GM19452 (cell line): ENCODE measurements at regions not wholly inside any gene's neighbourhood (a gene's known extent, or its start where the extent isn't known, plus 50 kb on each side); places are given as distances from the start of the nearest gene placed in this dataset.

ENCODE experiments used
- ATAC-seq: cut with Tn5 transposase; IDR thresholded peaks from one replicate; pipeline ENCODE4 v1.9.1; 2021; ENCODE audit not compliant: unreplicated experiment

GRCh38 chr9:82679472-82679871 is 383.5 kb downstream of the RASEF start:
- ATAC-seq: no peak

DNA sequence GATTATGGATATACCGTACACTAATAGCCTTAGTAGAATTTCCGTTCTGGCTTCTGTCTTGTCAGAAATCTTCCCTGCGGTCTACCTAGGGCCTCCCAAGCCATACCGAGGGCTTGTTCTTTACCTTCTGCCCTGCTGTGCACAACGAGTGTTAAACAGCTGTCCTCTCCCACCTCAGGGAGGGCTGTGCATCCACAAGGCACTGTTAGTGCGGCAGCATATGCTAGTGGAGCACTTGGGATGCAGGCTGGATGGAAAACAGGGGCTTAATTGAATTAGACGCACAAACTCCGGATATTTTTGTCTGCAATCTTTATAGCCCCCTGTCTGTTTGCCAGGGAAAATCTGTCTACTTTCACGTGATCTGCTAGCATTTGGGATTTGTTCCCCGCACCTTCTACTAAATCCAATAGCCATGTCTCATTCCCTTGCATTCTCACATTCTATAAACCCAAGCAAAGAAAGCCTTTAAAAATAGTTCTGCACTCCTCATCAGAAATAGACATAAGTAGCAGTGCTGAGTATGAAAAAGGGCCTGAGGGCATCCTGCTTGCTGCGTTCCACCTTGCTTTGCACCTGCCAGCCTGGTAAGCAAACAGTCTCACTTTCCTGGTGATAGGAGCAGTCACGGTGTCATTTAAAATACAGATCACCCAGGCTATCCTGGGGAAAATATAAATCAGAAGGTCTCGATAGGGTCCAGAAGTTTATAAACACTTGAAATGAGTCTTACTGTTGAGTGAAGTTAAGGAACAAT is 382.6 kb downstream of the RASEF start:
- ATAC-seq: no peak

- no peak for ATAC-seq
These were observed 381.1 kb downstream of the RASEF start for GRCh38 chr9:82681809-82682208.

DNA sequence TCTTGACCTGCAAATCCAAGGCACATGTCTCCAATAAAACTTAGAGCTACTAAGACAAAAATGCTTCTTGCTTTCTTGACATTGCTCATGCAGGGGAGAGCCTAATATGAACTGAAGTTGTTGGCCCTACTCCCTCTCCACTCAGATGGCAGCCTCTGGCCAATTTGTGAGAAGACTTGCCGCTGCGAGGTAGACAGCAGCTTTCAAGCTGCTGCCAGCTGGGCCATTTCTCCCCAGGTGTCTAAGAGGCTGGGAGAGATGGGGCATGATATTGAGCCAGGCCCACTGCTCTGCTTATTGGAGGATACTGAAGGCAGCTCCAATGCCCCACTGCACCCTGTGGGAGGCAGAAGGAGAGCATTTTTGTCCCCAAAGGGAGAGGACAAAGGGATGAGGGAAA is 380.5 kb downstream of the RASEF start:
- ATAC-seq: no peak

- no peak for ATAC-seq
These were observed 367.2 kb downstream of the RASEF start for GRCh38 chr9:82695704-82696103.

GRCh38 chr9:82706786-82707185 is 356.2 kb downstream of the RASEF start:
- ATAC-seq: no peak

DNA sequence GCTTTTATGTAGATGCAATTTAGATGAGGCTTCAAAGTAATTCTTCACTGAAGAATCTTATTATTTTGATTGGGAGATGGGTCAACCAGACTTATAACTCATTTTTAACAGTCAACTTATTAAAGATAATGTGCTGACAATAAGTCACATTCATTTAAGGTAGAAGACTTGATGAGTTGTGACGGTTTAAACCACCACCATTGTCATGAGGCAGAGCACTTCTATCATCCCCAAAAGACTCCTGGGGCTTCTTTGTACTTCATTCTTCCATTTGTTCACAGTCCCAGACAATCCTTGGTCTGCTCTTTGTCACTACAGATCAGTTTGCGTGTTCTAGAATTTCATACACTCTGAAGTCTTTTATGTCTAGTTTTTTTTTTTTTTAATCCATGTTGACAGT is 346.1 kb downstream of the RASEF start:
- ATAC-seq: no peak

DNA sequence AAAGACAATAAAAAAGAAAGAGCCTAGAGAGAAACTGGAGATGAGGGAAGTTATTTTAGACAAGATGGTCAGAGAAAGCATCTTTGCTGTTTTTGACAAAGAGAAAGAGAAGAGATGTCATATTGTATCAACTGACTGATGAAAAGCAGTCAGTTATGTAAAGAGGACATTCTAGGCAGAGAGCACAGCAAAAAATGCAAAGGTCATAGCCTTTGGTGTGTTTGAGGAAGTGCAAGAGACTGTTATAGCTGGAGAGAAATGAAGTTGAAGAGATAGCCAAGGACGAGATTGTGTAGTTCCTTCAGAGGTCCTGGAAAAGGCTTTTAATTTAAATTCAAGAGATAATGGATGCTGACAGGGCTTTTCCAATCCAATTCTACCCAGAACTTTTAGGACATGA is 342.4 kb downstream of the RASEF start:
- no peak for ATAC-seq

DNA sequence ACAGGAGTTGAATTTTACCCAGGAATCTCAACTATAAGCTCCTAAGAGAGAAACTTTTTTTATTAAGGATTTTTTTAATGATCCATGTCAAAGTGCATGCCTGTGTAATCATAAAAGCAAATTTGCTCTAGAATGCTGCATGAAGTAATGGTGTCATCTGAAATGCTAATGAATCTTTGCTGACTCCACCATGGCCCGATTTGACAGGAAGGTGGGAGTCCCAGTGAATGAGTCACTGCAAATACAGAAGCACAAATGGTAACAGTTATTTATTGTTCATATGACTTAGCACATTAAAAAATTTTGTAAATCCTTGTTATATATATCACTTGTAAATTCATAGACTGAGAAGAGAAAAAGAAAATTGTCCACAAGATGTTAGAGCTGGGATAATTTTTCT is 341.3 kb downstream of the RASEF start:
- no peak for ATAC-seq

GRCh38 chr9:82722051-82722450 is 340.9 kb downstream of the RASEF start:
- ATAC-seq: no peak

- no peak for ATAC-seq
These were observed 340.4 kb downstream of the RASEF start for GRCh38 chr9:82722561-82722960.

DNA sequence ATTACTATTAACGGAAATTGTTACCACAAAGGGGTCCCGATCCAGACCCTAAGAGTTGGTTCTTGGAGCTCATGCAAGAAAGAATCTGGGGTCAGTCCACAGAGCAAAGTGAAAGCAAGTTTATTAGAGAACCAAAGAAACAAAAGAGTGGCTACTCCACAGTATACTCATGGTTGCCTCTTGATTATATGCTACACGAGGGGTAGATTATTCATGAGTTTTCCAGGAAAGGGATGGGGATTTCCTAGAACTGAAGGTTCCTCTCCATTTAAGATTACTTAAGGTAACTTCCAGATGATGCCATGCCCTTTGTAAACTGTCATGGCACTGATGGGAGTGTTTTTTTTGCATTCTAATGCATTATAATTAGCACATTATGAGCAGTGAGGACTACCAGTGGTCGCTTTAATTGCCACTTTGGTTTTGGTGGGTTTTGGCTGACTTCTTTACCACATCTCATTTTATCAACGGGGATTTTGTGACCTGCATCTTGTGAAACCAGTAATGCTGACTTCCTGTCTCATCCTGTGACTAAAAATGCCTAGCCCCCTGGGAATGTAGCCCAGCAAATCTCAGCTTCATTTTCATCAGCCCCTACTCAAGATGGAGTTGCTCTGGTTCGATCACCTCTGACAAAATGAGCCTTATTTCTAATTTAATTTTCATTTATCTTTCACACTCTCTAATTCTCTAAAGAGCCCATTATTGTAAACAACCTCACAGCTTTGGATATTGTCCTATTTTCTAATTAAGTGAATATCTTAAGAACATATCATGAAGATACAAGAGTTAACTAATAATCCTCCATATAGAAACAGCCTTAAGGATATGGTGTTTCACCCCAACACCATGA is 336.3 kb downstream of the RASEF start:
- ATAC-seq: no peak

DNA sequence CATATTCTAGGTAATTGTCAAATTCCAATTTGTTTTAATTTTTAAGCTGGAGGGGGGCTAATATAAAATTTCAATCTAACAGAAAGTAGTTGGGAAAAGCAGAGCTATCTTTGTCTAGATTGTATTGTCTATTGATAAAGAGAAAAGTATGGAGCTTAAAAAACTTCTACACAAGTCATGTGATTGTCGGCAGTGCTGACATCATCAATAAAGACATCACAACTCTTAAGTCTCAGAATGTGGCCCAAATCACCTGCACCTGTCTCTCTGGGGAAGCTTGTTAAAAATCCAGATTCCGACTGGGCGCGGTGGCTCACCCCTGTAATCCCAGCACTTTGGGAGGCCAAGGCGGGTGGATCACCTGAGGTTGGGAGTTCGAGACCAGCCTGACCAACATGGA is 333.8 kb downstream of the RASEF start:
- ATAC-seq: no peak

GRCh38 chr9:82729991-82730589 is 332.9 kb downstream of the RASEF start:
- no peak for ATAC-seq

DNA sequence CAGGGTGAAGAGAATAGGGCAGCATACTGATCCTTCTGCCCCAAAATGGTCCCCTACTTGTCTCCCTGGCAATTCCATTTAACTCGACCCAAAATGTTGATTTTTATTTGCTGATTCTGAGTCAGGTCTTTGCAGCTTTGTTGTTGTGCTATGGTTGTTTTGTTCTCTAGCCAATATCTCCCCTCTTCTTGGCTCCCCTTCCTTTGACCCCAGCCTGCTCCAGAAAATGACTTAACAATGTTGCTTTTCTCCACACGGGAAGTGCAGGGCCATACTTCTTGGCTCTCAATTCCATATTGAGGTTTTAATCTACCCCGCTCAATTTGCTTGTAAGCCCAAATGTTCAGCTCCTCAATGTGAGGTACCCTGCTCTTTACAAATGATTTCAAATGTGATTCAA is 330.0 kb downstream of the RASEF start:
- no peak for ATAC-seq

DNA sequence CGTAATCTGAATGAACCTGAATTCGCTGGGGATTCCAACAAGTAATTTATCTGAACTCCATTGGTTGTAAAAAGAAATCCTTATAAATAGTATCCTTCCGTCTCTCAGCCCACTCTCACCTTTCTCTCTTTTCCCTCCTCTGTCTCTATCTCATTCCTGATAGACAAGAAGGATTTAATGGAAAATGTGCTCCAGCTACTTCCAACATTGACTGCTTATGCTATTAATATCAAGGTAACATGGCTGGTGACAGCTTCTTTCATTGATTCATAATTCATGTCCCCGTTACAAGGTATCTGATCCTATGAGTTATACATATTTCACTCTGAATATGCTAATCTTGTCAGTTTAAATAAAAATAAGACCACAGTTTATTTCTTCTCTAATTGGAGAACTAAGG is 326.8 kb downstream of the RASEF start:
- ATAC-seq: no peak

DNA sequence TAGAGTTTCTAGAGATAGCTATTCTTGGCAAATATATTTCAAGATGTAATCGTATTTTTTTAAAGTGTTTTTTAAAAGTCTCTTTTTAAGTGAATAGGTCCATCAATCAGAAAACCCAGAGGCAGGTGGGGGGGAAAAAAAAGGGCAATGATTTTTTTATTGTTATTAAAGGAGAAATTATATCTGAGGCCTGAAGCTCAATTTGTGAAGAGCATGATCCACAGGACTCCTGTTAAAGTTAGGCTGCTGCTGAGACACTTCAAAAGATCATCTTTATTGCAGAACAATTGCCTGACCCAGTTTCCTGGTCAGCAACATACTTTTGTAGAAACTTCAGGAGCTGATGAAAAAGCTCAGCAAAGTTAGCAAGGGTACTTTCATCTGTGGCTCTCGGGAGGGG is 326.2 kb downstream of the RASEF start:
- no peak for ATAC-seq

DNA sequence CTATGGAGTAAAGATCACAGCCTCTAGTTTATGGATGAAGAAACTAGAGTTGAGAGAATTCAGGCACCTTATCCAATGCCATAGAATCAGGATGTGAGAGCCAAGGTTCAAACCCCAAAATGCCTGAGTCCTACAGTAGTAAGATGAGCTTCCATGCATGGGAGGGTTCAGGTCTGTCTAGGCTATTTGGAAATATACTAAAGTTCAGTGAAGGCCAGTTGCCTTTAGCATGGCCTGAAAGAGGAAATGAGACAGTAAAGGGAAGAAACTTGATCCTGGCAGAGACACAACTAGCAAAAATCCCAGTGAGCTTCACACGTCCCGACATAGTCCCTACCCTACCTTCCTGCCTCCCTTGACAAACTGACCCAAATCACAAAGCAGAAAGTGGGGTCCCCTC is 317.0 kb downstream of the RASEF start:
- no peak for ATAC-seq

GRCh38 chr9:82750411-82750913 is 312.5 kb downstream of the RASEF start:
- ATAC-seq: no peak

- ATAC-seq: no peak
These were observed 305.0 kb downstream of the RASEF start for GRCh38 chr9:82757924-82758323.

DNA sequence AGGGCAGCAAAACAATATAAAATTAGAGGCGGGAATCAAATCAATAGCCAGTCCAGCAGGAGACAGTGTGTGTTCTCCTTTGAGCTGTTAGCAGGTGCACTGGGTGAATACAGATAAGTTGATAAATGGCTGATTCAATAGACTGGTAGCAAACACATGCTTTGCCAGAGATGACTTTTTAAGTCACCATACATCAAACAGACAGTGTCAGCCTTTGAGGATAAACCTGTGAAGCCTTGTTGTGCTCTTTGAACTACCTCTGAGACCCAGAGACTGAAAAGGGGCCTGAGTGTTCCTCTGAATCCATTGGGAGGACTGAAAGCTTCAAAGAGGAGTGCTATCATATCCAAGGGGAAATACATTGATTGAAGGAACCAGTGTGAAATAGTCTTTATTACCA is 301.9 kb downstream of the RASEF start:
- ATAC-seq: no peak

DNA sequence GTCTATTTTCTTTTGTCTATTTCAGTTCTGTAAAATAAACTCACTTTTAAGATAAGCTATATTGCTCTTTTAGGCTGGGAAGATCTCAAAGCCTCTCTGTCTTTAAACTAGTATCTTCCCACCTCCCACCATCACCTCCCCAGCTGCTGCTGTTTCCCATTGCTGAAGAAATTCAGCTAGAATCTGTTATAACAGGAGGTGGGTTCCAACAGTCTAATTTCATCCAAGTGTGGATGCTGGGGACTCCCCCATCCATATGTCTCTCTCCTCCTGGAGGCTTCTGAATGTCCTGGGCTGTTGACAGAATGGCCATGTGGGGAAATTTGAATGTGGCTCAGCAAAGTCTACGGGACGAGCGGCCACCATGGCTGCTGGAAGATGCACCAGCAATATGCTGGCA is 301.0 kb downstream of the RASEF start:
- no peak for ATAC-seq
